ENCODE measurements at regions not wholly inside any gene's neighbourhood (a gene's known extent, or its start where the extent isn't known, plus 50 kb on each side); places are given as distances from the start of the nearest gene placed in this dataset.

DNA sequence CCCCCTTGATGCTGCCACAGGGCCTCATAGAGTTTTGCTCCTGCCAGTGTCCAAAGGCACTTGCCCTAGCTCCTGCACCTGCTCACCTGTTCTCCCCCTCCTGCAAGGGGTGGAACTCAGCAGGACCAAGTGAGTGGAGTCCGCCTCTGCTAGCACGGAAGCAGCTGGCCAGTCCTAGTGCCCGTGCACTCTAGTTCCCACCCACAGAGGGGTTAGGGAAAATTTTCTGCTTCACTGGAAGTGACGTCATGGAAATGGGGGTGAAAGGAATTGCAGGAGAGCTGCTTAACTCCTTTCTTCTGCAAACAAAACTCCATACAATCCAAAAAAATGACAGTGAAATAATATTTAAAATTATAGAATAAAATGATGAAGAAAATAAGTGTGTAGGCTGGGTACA, 609.7 kb upstream of the SLITRK1 start:
- Histone ChIP-seq H3K27ac (replicated peaks) (no peak overlapping the region), H3K27me3 (ENCODE audit: insufficient read depth, poor library complexity, severe bottlenecking) (no peaks in the 10 kb centered on the region), H3K4me3 (replicated peaks; ENCODE audit: insufficient read depth, low read length) (no peak overlapping the region)
- no peak for TF ChIP-seq POLR2AphosphoS5 (IDR thresholded peaks at IDR 0.05; ENCODE audit: low read depth)
- DNase-seq (ENCODE audit: low read depth in 1 of 2, low spot score in 1 of 2) = no peak

DNA sequence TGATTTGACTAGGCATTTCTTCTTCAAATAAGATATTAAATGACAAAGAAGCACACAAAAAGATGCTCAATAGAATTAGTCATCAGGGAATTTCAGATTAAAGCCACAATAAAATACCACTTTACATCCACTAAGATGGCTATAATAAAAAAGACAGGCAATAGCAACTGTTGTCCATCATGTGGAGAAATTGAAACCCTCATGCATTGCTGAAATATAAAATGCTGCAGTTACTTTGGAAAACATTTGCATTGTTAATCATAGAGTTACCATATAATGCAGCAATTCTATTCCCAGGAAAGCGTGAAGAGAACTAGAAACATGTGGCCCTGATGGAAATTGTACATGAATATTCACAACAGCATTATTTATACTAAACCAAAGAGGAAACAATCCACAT, 605.5 kb upstream of the SLITRK1 start:
- H3K4me3 ChIP-seq (replicated peaks; ENCODE audit: insufficient read depth, low read length) = no peak overlapping the region
- no peak for DNase-seq (ENCODE audit: low read depth in 1 of 2, low spot score in 1 of 2)
- no peak overlapping the region for H3K27ac ChIP-seq (replicated peaks)
- no peak for TF ChIP-seq GABPA (IDR thresholded peaks at IDR 0.05; ENCODE audit: low read depth)
- TF ChIP-seq, protein P1, sequence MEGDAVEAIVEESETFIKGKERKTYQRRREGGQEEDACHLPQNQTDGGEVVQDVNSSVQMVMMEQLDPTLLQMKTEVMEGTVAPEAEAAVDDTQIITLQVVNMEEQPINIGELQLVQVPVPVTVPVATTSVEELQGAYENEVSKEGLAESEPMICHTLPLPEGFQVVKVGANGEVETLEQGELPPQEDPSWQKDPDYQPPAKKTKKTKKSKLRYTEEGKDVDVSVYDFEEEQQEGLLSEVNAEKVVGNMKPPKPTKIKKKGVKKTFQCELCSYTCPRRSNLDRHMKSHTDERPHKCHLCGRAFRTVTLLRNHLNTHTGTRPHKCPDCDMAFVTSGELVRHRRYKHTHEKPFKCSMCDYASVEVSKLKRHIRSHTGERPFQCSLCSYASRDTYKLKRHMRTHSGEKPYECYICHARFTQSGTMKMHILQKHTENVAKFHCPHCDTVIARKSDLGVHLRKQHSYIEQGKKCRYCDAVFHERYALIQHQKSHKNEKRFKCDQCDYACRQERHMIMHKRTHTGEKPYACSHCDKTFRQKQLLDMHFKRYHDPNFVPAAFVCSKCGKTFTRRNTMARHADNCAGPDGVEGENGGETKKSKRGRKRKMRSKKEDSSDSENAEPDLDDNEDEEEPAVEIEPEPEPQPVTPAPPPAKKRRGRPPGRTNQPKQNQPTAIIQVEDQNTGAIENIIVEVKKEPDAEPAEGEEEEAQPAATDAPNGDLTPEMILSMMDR (IDR thresholded peaks at IDR 0.05; ENCODE audit: insufficient read depth, low read length) = no peak
- TF ChIP-seq, protein P2, sequence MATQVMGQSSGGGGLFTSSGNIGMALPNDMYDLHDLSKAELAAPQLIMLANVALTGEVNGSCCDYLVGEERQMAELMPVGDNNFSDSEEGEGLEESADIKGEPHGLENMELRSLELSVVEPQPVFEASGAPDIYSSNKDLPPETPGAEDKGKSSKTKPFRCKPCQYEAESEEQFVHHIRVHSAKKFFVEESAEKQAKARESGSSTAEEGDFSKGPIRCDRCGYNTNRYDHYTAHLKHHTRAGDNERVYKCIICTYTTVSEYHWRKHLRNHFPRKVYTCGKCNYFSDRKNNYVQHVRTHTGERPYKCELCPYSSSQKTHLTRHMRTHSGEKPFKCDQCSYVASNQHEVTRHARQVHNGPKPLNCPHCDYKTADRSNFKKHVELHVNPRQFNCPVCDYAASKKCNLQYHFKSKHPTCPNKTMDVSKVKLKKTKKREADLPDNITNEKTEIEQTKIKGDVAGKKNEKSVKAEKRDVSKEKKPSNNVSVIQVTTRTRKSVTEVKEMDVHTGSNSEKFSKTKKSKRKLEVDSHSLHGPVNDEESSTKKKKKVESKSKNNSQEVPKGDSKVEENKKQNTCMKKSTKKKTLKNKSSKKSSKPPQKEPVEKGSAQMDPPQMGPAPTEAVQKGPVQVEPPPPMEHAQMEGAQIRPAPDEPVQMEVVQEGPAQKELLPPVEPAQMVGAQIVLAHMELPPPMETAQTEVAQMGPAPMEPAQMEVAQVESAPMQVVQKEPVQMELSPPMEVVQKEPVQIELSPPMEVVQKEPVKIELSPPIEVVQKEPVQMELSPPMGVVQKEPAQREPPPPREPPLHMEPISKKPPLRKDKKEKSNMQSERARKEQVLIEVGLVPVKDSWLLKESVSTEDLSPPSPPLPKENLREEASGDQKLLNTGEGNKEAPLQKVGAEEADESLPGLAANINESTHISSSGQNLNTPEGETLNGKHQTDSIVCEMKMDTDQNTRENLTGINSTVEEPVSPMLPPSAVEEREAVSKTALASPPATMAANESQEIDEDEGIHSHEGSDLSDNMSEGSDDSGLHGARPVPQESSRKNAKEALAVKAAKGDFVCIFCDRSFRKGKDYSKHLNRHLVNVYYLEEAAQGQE (IDR thresholded peaks at IDR 0.05; ENCODE audit: insufficient replicate concordance, low read depth) = no peak
- TF ChIP-seq POLR2AphosphoS5 (IDR thresholded peaks at IDR 0.05; ENCODE audit: low read depth) = no peak
- no peak for TF ChIP-seq SPI1 (IDR thresholded peaks at IDR 0.05; ENCODE audit: borderline replicate concordance, low read depth)
- H3K27me3 ChIP-seq (ENCODE audit: insufficient read depth, poor library complexity, severe bottlenecking) = no peaks in the 10 kb centered on the region

DNA sequence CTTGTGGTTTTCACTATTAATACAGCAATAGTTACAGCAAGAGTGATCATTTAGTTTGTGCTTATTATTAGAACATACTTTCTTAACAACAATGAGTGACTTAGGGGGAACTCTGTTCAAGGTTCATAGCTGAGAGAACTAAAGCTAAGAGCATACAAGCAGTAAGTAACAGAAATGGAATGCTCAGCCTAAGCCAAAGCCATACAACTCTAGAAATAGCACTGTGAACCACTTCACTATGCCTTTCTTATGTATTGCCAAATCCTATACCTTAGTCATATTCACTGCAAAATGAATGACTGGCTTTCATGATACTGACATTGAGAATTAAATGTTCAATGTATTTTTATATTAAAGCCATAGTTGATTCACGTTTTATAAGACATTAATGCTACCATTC, 599.7 kb upstream of the SLITRK1 start:
- Histone ChIP-seq H3K27me3 (ENCODE audit: insufficient read depth, poor library complexity, severe bottlenecking) (no peaks in the 10 kb centered on the region), H3K27ac (replicated peaks) (no peak overlapping the region), H3K4me3 (replicated peaks; ENCODE audit: insufficient read depth, low read length) (no peak overlapping the region)
- TF ChIP-seq, protein P1 (IDR thresholded peaks at IDR 0.05; ENCODE audit: insufficient read depth, low read length) = no peak
- TF ChIP-seq SPI1 (IDR thresholded peaks at IDR 0.05; ENCODE audit: borderline replicate concordance, low read depth) = no peak
- TF ChIP-seq, protein P2 (IDR thresholded peaks at IDR 0.05; ENCODE audit: insufficient replicate concordance, low read depth) = no peak
- TF ChIP-seq POLR2AphosphoS5 (IDR thresholded peaks at IDR 0.05; ENCODE audit: low read depth) = no peak
- no peak for TF ChIP-seq GABPA (IDR thresholded peaks at IDR 0.05; ENCODE audit: low read depth)
- DNase-seq (ENCODE audit: low read depth in 1 of 2, low spot score in 1 of 2) = no peak

DNA sequence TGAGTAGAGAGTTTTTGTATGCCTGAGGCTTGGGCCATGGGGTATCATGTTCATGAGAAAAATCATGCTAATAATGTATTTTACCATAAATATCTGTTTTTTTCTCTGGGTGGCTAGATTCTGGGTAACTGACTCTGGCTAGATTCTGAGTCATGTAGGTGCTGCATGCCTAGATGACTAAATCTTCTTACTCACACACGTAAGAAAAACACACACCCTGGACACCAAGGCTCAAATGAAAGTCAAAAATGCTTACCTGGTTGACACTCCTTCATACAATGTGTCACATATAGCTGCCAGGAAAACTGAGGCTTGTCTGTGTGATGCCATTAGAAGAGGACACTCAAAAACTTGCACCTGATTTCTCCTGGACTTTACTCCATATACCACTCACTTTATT, 597.4 kb upstream of the SLITRK1 start:
- DNase-seq (ENCODE audit: low read depth in 1 of 2, low spot score in 1 of 2) = no peak
- Histone ChIP-seq H3K4me3 (replicated peaks; ENCODE audit: insufficient read depth, low read length) (no peak overlapping the region), H3K27ac (replicated peaks) (no peak overlapping the region), H3K27me3 (ENCODE audit: insufficient read depth, poor library complexity, severe bottlenecking) (no peaks in the 10 kb centered on the region)
- no peak for TF ChIP-seq POLR2AphosphoS5 (IDR thresholded peaks at IDR 0.05; ENCODE audit: low read depth)
- TF ChIP-seq SPI1 (IDR thresholded peaks at IDR 0.05; ENCODE audit: borderline replicate concordance, low read depth) = no peak
- TF ChIP-seq GABPA (IDR thresholded peaks at IDR 0.05; ENCODE audit: low read depth) = no peak
- TF ChIP-seq, protein P1 (IDR thresholded peaks at IDR 0.05; ENCODE audit: insufficient read depth, low read length) = no peak
- TF ChIP-seq, protein P2 (IDR thresholded peaks at IDR 0.05; ENCODE audit: insufficient replicate concordance, low read depth) = no peak
